HEK293T (cell line): ENCODE measurements at regions not wholly inside any gene's neighbourhood (a gene's known extent, or its start where the extent isn't known, plus 50 kb on each side); places are given as distances from the start of the nearest gene placed in this dataset.

Experiments
- BHLHE40 ChIP-seq: fragments of 450-650 bp; IDR thresholded peaks from 2 replicates; pipeline ENCODE4 v1.6.1; 2016; ENCODE audit warnings: mild to moderate bottlenecking, moderate library complexity, borderline replicate concordance
- FOXA1 ChIP-seq: fragments of 450-650 bp; IDR thresholded peaks from 2 replicates; pipeline ENCODE4 v1.6.1; 2016; ENCODE audit warnings: mild to moderate bottlenecking
- FOXK2 ChIP-seq: fragments of 450-650 bp; IDR thresholded peaks from 2 replicates; pipeline ENCODE4 v1.6.1; 2016; ENCODE audit warnings: mild to moderate bottlenecking
- FOXM1 ChIP-seq: fragments of 450-650 bp; IDR thresholded peaks from 2 replicates; pipeline ENCODE4 v1.6.1; 2017; ENCODE audit warnings: mild to moderate bottlenecking, borderline replicate concordance
- HDGF ChIP-seq: fragments of 450-650 bp; IDR thresholded peaks from 2 replicates; pipeline ENCODE4 v1.6.1; 2017; ENCODE audit warnings: antibody characterized with exemption, borderline replicate concordance
- LEF1 ChIP-seq: fragments of 450-650 bp; IDR thresholded peaks from 2 replicates; pipeline ENCODE4 v1.6.1; 2017; ENCODE audit warnings: mild to moderate bottlenecking, borderline replicate concordance
- NFRKB ChIP-seq: fragments of 450-650 bp; IDR thresholded peaks from 2 replicates; pipeline ENCODE4 v1.6.1; 2016; ENCODE audit warnings: mild to moderate bottlenecking, moderate library complexity
- SP1 ChIP-seq: fragments of 450-650 bp; IDR thresholded peaks from 2 replicates; pipeline ENCODE4 v1.6.1; 2017
- SUZ12 ChIP-seq: fragments of 450-650 bp; IDR thresholded peaks from 2 replicates; pipeline ENCODE4 v1.6.1; 2016; ENCODE audit warnings: mild to moderate bottlenecking
- ZNF384 ChIP-seq: fragments of 450-650 bp; IDR thresholded peaks from 2 replicates; pipeline ENCODE4 v1.6.1; 2016

GRCh38 chr3:176247191-176247590 is 950.1 kb downstream of the TBL1XR1 start:
- TF ChIP-seq ZNF384 (no peak), SUZ12 (no peak), BHLHE40 (no peak), SP1 (no peak), LEF1 (no peak), NFRKB (no peak), FOXA1 (no peak), HDGF (no peak), FOXK2 (no peak), FOXM1 (no peak)
